ENCODE measurements at regions not wholly inside any gene's neighbourhood (a gene's known extent, or its start where the extent isn't known, plus 50 kb on each side); places are given as distances from the start of the nearest gene placed in this dataset. TPM values are rescaled to one million over a fixed set of nuclear protein-coding genes. Genes with fewer than 3 reads are reported as not detected.
A peak's percentile ranks its signal among the peaks of the same experiment; 100 is the strongest.

DNA sequence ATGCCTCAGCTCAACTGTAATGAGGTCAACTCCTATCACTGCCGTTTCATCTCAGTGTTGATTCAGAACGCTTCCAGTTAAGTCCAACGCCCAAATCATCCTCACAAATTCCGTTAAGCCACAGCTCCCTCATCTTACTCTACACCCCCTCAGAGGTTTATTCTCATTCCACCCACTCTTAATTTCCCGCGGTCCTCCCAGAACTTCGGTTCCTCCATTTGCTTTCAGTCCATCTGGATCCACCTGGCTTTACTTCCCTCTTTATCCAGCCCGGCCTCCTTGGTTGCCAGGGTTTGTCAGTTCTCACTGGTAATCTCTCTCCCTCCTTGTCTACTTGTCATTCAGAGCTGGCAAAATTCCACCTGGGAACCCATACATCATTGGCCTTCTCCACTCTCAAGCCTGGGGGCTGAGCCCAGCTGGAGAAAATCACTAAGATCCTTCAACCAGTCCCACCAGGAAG lies 51.3 kb upstream of the RUNX1 start:
- TF ChIP-seq, protein P1, sequence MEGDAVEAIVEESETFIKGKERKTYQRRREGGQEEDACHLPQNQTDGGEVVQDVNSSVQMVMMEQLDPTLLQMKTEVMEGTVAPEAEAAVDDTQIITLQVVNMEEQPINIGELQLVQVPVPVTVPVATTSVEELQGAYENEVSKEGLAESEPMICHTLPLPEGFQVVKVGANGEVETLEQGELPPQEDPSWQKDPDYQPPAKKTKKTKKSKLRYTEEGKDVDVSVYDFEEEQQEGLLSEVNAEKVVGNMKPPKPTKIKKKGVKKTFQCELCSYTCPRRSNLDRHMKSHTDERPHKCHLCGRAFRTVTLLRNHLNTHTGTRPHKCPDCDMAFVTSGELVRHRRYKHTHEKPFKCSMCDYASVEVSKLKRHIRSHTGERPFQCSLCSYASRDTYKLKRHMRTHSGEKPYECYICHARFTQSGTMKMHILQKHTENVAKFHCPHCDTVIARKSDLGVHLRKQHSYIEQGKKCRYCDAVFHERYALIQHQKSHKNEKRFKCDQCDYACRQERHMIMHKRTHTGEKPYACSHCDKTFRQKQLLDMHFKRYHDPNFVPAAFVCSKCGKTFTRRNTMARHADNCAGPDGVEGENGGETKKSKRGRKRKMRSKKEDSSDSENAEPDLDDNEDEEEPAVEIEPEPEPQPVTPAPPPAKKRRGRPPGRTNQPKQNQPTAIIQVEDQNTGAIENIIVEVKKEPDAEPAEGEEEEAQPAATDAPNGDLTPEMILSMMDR (IDR thresholded peaks at IDR 0.05; ENCODE audit: control extremely low read depth, extremely low read depth): no peak
- Histone ChIP-seq H3K27me3 (ENCODE audit: control insufficient read depth in 3 of 3, insufficient read depth in 3 of 3, low read length in 2 of 3) (no peaks in the 10 kb centered on the region), H3K4me3 (no peak overlapping the region), H3K9me3 (ENCODE audit: control insufficient read depth in 4 of 4, insufficient read depth in 3 of 4, low read length in 3 of 4) (peaks cover 0 to 1% (median 0%) of the 10 kb centered on the region in 4 donors), H3K9ac (ENCODE audit: insufficient read depth in 1 of 2, low read length in 2 of 2) (no peak overlapping the region), H3K27ac (ENCODE audit: low read depth in 1 of 2, low read length in 1 of 2) (no peak overlapping the region), H3K36me3 (ENCODE audit: control insufficient read depth in 4 of 4, insufficient read depth in 4 of 4, low read length in 4 of 4) (no peaks in the 10 kb centered on the region), H3K4me1 (ENCODE audit: control insufficient read depth in 5 of 5, insufficient read depth in 5 of 5, low read length in 5 of 5) (peaks cover 0 to 14% (median 0%) of the 10 kb centered on the region in 5 donors)
- peak in 1 of 3 donors; percentile 19 for DNase-seq
- WGBS, 2 donors: 75 to 77% methylated on average over 8 of the region's 8 CpGs
- ATAC-seq (ENCODE audit: insufficient read depth, low FRiP score): no peak

DNA sequence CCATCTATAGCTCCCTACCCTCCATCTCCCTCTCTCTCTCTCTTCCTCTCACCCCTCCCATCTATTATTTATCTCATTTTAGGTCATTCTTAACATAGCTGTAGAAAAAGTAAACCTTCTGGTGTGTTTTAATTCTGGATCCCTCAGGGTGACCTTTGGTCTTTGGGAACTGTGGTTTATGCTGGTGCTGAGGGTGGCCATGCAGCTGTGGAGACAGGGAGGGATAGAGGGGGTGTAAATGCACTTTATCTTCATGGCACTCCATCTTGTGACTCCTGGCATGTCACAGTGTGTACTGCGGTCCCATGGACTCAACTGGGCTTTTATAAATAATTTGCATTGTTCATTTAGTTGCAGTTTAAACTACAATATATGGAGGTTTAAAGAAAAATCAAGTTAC lies 50.2 kb upstream of the RUNX1 start:
- Histone ChIP-seq H3K4me1 (ENCODE audit: control insufficient read depth in 5 of 5, insufficient read depth in 5 of 5, low read length in 5 of 5) (peaks cover 0 to 14% (median 0%) of the 10 kb centered on the region in 5 donors), H3K9me3 (ENCODE audit: control insufficient read depth in 4 of 4, insufficient read depth in 3 of 4, low read length in 3 of 4) (peaks cover 0 to 3% (median 0%) of the 10 kb centered on the region in 4 donors), H3K9ac (ENCODE audit: insufficient read depth in 1 of 2, low read length in 2 of 2) (no peak overlapping the region), H3K27ac (ENCODE audit: low read depth in 1 of 2, low read length in 1 of 2) (no peak overlapping the region), H3K36me3 (ENCODE audit: control insufficient read depth in 4 of 4, insufficient read depth in 4 of 4, low read length in 4 of 4) (no peaks in the 10 kb centered on the region), H3K27me3 (ENCODE audit: control insufficient read depth in 3 of 3, insufficient read depth in 3 of 3, low read length in 2 of 3) (no peaks in the 10 kb centered on the region), H3K4me3 (no peak overlapping the region)
- ATAC-seq (ENCODE audit: insufficient read depth, low FRiP score) (no peak), DNase-seq (peak in 2 of 3 donors; percentile 11 to 21)
- TF ChIP-seq, protein P1 (IDR thresholded peaks at IDR 0.05; ENCODE audit: control extremely low read depth, extremely low read depth): no peak
- WGBS, 2 donors: 64 to 75% methylated on average over 1 of the region's 1 CpG

Small RNA genes in the stretch of these regions (small RNA-seq; reads per million reads assigned to genes)
- not detected for gene EZH2P1 (ENCODE audit: low replicate concordance)
- gene MIR802 (ENCODE audit: low replicate concordance): not detected
